ENCODE measurements at regions not wholly inside any gene's neighbourhood (a gene's known extent, or its start where the extent isn't known, plus 50 kb on each side); places are given as distances from the start of the nearest gene placed in this dataset.

GRCh38 chr10:9807846-9808245 is 1209.8 kb upstream of the CELF2 start:
- TF ChIP-seq SUZ12 (IDR thresholded peaks at IDR 0.05; ENCODE audit: extremely low read depth, insufficient read depth, insufficient read length): no peak
- no peak for TF ChIP-seq YY1 (IDR thresholded peaks at IDR 0.05; ENCODE audit: insufficient read depth, insufficient read length)
